Hypothalamus (tissue), 51 donors: ENCODE measurements at regions not wholly inside any gene's neighbourhood (a gene's known extent, or its start where the extent isn't known, plus 50 kb on each side); places are given as distances from the start of the nearest gene placed in this dataset.

ENCODE experiments used
- DNase-seq, 51 donors: peaks; one replicate each; lab custom pipeline; 2025; lab: John Stamatoyannopoulos, UW

- no peak for DNase-seq
Observed at GRCh38 chr15:46471096-46471495, 836.3 kb downstream of the SQOR start.

GRCh38 chr15:46489276-46489675 is 854.4 kb downstream of the SQOR start:
- DNase-seq = no peak

GRCh38 chr15:46496491-46497115 is 861.8 kb downstream of the SQOR start:
- DNase-seq = no peak

- DNase-seq = no peak
Observed at GRCh38 chr15:46502667-46503066, 867.8 kb downstream of the SQOR start.

GRCh38 chr15:46518381-46518780 is 883.6 kb downstream of the SQOR start:
- DNase-seq = no peak

GRCh38 chr15:46523701-46524100 is 888.9 kb downstream of the SQOR start:
- no peak for DNase-seq

- no peak for DNase-seq
Observed at GRCh38 chr15:46525984-46526725, 891.3 kb downstream of the SQOR start.

GRCh38 chr15:46526726-46527110 is 891.9 kb downstream of the SQOR start:
- no peak for DNase-seq

GRCh38 chr15:46543626-46544025 is 908.8 kb downstream of the SQOR start:
- no peak for DNase-seq

- no peak for DNase-seq
Observed at GRCh38 chr15:46548989-46549388, 914.2 kb downstream of the SQOR start.

GRCh38 chr15:46552316-46552715 is 917.5 kb downstream of the SQOR start:
- DNase-seq = no peak

GRCh38 chr15:46555547-46555946 is 920.7 kb downstream of the SQOR start:
- no peak for DNase-seq

GRCh38 chr15:46556010-46556409 is 921.2 kb downstream of the SQOR start:
- DNase-seq = no peak

- no peak for DNase-seq
Observed at GRCh38 chr15:46556559-46557379, 921.9 kb downstream of the SQOR start.

- DNase-seq = no peak
Observed at GRCh38 chr15:46567968-46568367, 933.1 kb downstream of the SQOR start.

GRCh38 chr15:46569781-46570180 is 935.0 kb downstream of the SQOR start:
- no peak for DNase-seq

GRCh38 chr15:46576646-46577395 is 942.0 kb downstream of the SQOR start:
- no peak for DNase-seq

- DNase-seq = no peak
Observed at GRCh38 chr15:46577767-46578166, 942.9 kb downstream of the SQOR start.

GRCh38 chr15:46580487-46580886 is 945.7 kb downstream of the SQOR start:
- no peak for DNase-seq

- no peak for DNase-seq
Observed at GRCh38 chr15:46580924-46581323, 946.1 kb downstream of the SQOR start.

GRCh38 chr15:46589088-46589487 is 954.3 kb downstream of the SQOR start:
- DNase-seq = no peak
